Stimulated activated CD8-positive, alpha-beta memory T cell treated with anti-CD3 and anti-CD28 coated beads, Interleukin-4, amount 100 ng/mL, for 48 hours (primary cell): ENCODE measurements at regions not wholly inside any gene's neighbourhood (a gene's known extent, or its start where the extent isn't known, plus 50 kb on each side); places are given as distances from the start of the nearest gene placed in this dataset.

Source experiments
- DNase-seq: peaks from one replicate; pipeline ENCODE4 v3.0.0-alpha.2; 2020

DNA sequence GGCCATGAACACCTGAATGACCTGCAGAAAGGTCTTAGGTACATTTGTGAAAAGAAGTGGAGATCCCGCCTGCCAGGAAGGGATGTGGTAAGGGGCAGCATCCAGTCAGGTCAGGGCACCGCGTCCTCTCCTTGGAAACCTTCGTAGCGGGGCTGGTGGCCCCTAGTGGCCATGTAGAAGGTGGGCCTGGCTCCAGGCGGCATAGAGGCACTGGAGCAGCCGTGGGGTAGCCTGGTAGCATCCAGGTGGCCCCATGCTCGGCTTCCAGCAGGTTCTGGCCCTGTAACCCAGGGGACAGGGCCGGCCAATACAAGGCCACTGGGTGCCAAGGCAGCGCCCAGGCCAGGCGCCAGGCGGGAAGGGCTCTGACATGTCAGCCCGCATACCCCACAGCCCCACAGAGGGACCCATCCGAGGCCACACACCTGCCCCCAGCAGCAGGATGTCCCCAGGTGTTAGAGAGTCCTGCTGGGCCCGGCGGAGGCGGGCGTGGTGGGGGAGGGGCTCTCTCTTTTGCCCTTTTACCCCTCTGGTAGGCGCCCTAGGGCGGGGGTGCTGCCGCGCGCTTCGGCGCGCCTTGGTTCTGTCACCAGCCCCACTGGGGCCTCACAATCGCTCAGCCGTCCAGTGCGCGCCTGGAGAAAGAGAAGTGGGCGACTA is 58.3 kb upstream of the SPATA31E1 start:
- DNase-seq = no peak

DNA sequence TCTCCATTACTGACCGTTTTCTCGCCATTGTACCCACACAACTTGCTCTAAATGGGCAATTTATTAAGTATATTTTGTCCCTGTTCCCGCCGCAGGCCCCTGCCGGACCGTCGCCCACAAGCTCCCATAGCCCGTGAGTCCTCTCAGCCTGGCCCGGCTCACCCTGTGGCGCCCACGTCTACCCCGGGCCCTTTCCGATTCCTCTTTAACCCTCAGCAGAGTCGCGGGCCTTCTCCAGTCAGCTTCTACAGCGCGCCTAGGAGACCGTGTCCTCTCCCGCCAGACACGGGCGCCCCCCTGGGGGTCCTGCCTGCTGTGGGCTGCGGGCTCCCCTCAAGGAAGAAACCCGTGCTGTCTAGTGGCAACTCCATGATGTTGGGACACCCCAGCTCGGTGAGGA is 57.8 kb upstream of the SPATA31E1 start:
- no peak for DNase-seq

DNA sequence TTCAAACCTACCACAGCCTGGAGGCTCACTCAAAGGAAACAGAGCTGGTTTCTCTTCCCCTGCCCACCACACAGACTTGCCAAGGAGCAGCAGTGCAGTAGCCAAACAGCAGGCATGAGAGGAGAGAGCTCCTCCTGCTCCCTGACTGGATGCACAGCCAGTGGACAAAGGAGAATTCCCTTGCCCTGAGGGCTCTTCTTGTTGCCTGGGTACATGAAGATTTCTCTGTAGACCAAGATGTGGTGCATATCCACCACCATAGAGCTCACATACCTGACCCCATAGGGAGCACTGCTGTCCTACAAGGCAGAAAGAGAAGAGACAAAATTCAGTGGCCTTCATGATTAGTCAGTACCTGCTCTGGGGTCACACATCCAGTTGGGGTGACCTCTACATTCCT is 56.3 kb upstream of the SPATA31E1 start:
- DNase-seq = no peak

DNA sequence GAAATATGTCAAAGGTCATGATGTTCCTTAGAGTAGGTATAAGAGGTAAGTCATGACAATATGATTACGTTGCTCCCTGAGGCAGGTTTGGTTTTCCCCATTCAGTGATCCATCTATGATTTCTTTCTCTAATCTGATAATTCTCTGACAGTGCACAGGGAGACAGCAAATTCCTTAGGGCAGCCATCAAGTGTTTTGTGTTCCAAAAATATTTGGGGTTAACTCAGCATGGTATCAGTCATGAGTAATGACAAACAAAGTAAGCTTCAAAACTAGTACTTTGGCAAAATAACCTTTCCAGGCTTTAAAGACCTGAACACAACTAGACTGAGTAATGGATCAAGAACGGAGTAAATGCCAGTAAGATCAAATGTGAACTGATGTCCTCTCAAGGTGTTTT is 55.3 kb upstream of the SPATA31E1 start:
- DNase-seq = no peak

DNA sequence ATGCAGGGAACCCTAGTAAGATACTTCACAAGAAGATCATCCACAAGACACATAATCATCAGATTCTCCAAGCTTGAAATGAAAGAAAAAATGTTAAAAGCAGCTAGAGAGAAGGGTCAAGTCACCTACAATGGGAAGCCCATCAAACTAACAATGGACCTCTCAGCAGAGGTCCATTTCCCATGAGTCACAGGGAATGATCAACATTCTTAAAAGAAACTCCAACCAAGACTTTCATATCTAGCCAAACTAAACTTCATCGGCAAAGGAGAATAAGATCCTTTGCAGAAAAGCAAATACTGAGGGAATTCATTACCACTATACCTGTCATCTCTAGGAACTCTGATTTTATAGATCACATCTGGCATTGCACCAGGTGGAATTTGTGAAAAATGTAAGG is 52.9 kb upstream of the SPATA31E1 start:
- no peak for DNase-seq

DNA sequence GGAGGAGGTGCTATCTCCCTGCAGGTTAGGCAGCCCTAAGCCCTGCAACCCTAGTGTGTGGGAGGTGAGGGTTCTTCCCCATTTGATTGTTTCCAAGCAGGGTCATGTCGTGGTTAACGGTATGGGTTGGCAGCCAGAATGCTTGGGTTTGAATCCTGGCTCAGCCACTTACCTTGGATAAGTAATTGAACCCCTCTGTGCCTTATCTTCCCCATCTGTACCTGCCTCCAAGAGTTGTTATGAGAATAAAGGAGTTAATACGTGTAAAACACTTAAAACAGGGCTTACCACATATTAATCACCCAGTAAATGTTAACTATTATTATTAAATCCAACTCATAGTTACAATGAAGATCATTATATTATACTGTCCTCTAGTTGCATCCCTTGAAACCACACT is 52.2 kb upstream of the SPATA31E1 start:
- no peak for DNase-seq

DNA sequence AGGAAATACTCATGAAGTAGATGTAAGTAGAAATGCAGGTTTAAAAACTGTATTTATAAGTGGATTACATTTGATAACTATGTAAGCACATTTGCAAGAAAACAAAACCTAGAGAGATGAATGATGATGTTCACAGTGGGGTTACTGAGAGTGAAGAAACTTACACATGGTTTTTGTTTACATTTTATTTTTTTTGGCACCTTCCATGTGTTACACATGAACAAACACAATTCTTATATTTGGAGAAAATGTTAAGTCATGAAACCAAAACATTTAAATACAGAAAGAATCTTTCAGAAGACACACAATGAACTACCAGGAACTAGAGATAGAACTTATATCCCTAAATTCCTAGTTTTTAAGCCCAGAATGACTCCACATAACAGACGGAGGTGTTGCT is 51.5 kb upstream of the SPATA31E1 start:
- no peak for DNase-seq
